Heart right ventricle (tissue), 16 donors: ENCODE measurements at regions not wholly inside any gene's neighbourhood (a gene's known extent, or its start where the extent isn't known, plus 50 kb on each side); places are given as distances from the start of the nearest gene placed in this dataset.

Experiments used
- ATAC-seq, 8 donors: fragments of 200-7000 bp; cut with Tn5 transposase; one replicate each; pipeline ENCODE4 v1.9.1; 2020; ENCODE audit warnings: mild to moderate bottlenecking in 8 of 8, moderate library complexity in 8 of 8, moderate number of reproducible peaks in 1 of 8
- DNase-seq, 2 donors: peaks; one replicate each; pipeline ENCODE4 v3.0.0-alpha.2; 2020
- H3K27ac ChIP-seq, 10 donors: fragments of 200-600 bp; sonication (generic) in 2 of 10; one replicate each; pipeline versions ENCODE4 v1.5.0 to v1.8.0; 2020 to 2022; ENCODE audit warnings: mild to moderate bottlenecking in 3 of 10
- H3K27me3 ChIP-seq, 7 donors: fragments of 200-600 bp; one replicate each; pipeline ENCODE4 v1.8.0; 2021 to 2022; ENCODE audit warnings: mild to moderate bottlenecking in 2 of 7
- H3K36me3 ChIP-seq, 9 donors: fragments of 200-600 bp; sonication (generic) in 1 of 9; one replicate each; pipeline versions ENCODE4 v1.5.0 to v1.8.0; 2020 to 2022; ENCODE audit warnings: mild to moderate bottlenecking in 2 of 9
- H3K4me1 ChIP-seq, 9 donors: fragments of 200-600 bp; sonication (generic) in 1 of 9; one replicate each; pipeline versions ENCODE4 v1.5.0 to v1.8.0; 2020 to 2022; ENCODE audit warnings: mild to moderate bottlenecking in 4 of 9
- H3K4me3 ChIP-seq, 10 donors: fragments of 200-600 bp; sonication (generic) in 2 of 10; one replicate each; pipeline versions ENCODE4 v1.5.0 to v1.8.0; 2020 to 2022; ENCODE audit warnings: mild to moderate bottlenecking in 7 of 10, moderate library complexity in 2 of 10
- H3K9me3 ChIP-seq, 11 donors: fragments of 200-600 bp in 10 of 11; sonication (generic) in 2 of 11; one replicate each; pipeline versions ENCODE4 v1.5.0 to v1.8.0; 2013 to 2022; ENCODE audit warnings: mild to moderate bottlenecking in 2 of 11, control low read depth in 1 of 11, moderate library complexity in 1 of 11
- WGBS, 2 donors: extraction: QIAGEN DNeasy Blood & Tissue Kit; methylation state at CpG; one replicate each; pipeline ENCODE4 v1.1.7; 2013; ENCODE audit warnings: inconsistent platforms in 1 of 2; 5-methylcytosine and 5-hydroxymethylcytosine counted together
- intact Hi-C, 10 donors: fragments of 100-400 bp; cut with DNase I; formaldehyde crosslinking; loops; one replicate each; pipeline versions ENCODE4 v1.11.1 to v1.14.2; 2022
- TF ChIP-seq, protein P1 (sequence below), 9 donors: fragments of 200-600 bp; sonication (generic) in 2 of 9; IDR thresholded peaks; one replicate each; pipeline versions ENCODE4 v1.5.0 to v1.8.0; 2021 to 2022; ENCODE audit warnings: antibody characterized with exemption in 9 of 9, mild to moderate bottlenecking in 5 of 9, moderate library complexity in 1 of 9
- donor health status: Arrhythmogenic right ventricular cardiomyopathy.
- donor health status: ischemic (EF 13 %, LVEDD 7.1; RV severe dilation, severe dysfunction).
- donor health status: healthy with polysubstance abuse.
- donor health status: DM: no; HTN: yes; CAD: no.
- donor health status: DM: no; HTN: no; CAD: no.
- donor health status: ischemic (EF 25% LVEDD 6.9; RV normal size, moderate dysfunction).
- donor health status: ischemic (EF 25% LVEDD 5.7; RV mildly dilated, moderate dysfunction).
- donor health status: healthy.
- donor health status: DM: yes; HTN: yes; CAD: no.
- donor health status: Ischemic cardiomyopathy.
- donor health status: ischemic (EF 35%, LVEDD 5.7; RV mildly dilated, moderate dysfunction).
- donor health status: nonischemic (EF 11% LVEDD 7.7; RV severe dilation, severe dysfunction).
- donor health status: DM: yes; HTN: yes; CAD: no.
- donor health status: PGD.
- donor health status: ischemic (EF 29% LVEDD 5.4; RV normal size, mild dysfunction).
- donor health status: nonischemic (EF 23%, LVEDD 6.1; RV moderate dilation, normal function).

DNA sequence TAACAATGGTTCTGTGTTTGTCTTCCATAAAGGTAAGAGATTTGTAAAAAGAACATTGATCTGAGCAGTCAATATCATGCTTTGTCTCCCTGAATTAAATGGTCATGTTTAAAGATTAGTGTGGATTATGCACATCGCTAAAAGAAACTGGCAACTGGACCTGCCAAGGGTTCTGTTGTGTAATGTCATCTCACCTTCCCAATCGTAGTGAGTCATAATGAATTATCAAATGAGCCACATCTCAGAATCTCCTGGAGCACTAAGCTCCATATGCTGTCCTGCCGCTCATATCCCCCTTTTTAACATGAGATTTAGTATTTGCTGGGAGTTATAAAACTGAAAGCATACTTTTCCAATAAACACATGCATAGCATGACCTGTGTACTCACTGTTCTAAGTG lies 187.0 kb upstream of the OPRM1 start:
- TF ChIP-seq, protein P1, sequence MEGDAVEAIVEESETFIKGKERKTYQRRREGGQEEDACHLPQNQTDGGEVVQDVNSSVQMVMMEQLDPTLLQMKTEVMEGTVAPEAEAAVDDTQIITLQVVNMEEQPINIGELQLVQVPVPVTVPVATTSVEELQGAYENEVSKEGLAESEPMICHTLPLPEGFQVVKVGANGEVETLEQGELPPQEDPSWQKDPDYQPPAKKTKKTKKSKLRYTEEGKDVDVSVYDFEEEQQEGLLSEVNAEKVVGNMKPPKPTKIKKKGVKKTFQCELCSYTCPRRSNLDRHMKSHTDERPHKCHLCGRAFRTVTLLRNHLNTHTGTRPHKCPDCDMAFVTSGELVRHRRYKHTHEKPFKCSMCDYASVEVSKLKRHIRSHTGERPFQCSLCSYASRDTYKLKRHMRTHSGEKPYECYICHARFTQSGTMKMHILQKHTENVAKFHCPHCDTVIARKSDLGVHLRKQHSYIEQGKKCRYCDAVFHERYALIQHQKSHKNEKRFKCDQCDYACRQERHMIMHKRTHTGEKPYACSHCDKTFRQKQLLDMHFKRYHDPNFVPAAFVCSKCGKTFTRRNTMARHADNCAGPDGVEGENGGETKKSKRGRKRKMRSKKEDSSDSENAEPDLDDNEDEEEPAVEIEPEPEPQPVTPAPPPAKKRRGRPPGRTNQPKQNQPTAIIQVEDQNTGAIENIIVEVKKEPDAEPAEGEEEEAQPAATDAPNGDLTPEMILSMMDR (IDR thresholded peaks at IDR 0.05), result no peak
- Histone ChIP-seq H3K27me3 (no peaks in the 10 kb centered on the region), H3K4me3 (no peak overlapping the region), H3K9me3 (peaks cover 0 to 6% (median 0%) of the 10 kb centered on the region in 11 donors), H3K27ac (no peak overlapping the region), H3K4me1 (no peaks in the 10 kb centered on the region), H3K36me3 (no peaks in the 10 kb centered on the region)
- ATAC-seq, result no peak
- WGBS, 2 donors, result 87 to 91% methylated on average over 3 of the region's 3 CpGs
- intact Hi-C loops, result no loop called here
- DNase-seq, result no peak

DNA sequence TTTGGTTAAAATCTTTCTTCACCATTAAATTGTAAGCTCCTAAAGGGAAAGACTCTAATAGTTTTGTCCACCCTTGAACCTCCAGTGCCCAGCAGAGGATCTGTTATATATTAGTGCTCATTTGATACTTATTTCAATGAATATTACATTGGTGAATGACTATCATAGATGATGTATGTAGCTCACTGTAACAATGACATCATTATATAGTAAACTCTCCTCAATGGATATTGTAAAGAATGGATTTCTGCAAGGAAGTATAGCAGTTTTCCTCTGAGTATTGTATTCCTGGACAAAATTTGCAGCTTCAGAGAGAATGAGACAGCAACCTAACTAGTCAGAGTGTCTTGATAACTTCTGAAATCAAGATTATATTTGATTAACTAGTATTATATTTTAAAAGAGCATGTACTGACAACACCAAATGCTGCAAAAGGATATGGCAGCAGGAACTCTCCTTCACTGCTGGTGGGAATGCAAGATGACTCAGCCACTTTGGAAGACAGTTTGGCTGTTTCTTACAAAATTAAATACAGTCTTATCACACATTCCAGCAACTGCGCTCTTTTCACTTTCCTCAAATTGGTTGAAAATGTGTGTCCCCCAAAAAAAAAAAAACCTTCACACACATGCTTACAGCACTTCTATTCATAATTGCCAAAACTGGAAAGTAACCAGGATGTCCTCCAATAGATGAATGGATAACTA lies 189.8 kb upstream of the OPRM1 start:
- intact Hi-C loops, result no loop called here
- TF ChIP-seq, protein P1 (IDR thresholded peaks at IDR 0.05), result no peak
- no peaks in the 10 kb centered on the region for H3K4me1 ChIP-seq
- H3K9me3 ChIP-seq, result no peaks in the 10 kb centered on the region
- no peaks in the 10 kb centered on the region for H3K36me3 ChIP-seq
- H3K27me3 ChIP-seq, result no peaks in the 10 kb centered on the region
- no peak overlapping the region for H3K4me3 ChIP-seq
- 45 to 59% methylated on average over 1 of the region's 1 CpG for WGBS, 2 donors
- H3K27ac ChIP-seq, result no peak overlapping the region
- no peak for ATAC-seq
- DNase-seq, result no peak

DNA sequence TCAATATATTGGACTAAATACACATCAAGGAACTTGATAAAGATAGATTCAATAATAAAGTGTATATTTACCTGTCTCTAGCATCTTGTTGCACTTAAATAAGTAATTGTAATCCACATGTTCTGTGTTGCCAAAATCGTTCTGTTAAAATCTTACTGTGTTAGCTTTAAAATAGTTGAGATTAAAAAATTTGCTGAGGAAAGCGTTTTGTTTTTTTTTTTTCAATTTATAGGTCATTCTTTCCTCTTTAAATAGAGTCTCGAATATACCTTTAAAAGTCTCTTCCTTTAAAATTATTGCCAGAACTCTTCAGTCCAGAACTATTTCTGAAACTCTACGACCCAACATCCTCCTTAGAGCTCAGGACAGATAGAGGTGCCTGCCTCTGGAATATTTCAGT lies 195.6 kb upstream of the OPRM1 start:
- ATAC-seq (no peak), DNase-seq (no peak)
- H3K27ac ChIP-seq, result no peak overlapping the region
- WGBS, 2 donors, result 70 to 73% methylated on average over 4 of the region's 4 CpGs
- H3K4me3 ChIP-seq, result no peak overlapping the region
- TF ChIP-seq, protein P1 (IDR thresholded peaks at IDR 0.05), result no peak
- intact Hi-C loops, result no loop called here
- no peaks in the 10 kb centered on the region for H3K9me3 ChIP-seq
- H3K27me3 ChIP-seq, result no peaks in the 10 kb centered on the region
- H3K36me3 ChIP-seq, result no peaks in the 10 kb centered on the region
- peaks cover 0 to 8% (median 0%) of the 10 kb centered on the region in 9 donors for H3K4me1 ChIP-seq

DNA sequence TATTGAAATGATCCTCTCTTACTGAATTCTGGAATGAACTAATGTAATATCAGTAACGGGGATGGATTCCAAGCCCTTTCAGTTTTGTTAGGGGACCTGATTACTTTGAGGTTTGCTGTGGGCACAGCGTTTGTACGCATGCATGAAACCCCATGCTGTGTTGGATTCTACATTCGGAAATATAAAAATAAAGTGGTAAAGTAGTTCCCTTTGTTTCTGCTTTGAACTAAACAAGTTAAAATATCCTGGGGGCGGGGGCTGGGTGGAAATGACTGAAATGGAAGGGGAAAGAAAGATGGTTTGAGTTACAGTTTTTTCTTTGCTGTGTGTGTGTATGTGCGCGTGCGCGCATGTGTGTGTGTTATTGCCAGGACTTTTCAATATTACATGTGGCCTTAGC lies 196.5 kb upstream of the OPRM1 start:
- Histone ChIP-seq H3K9me3 (no peaks in the 10 kb centered on the region), H3K27ac (no peak overlapping the region), H3K4me3 (no peak overlapping the region), H3K27me3 (no peaks in the 10 kb centered on the region), H3K36me3 (no peaks in the 10 kb centered on the region), H3K4me1 (peaks cover 0 to 8% (median 0%) of the 10 kb centered on the region in 9 donors)
- TF ChIP-seq, protein P1 (IDR thresholded peaks at IDR 0.05), result no peak
- no peak for ATAC-seq
- WGBS, 2 donors, result 83 to 91% methylated on average over 9 of the region's 9 CpGs
- intact Hi-C loops, result no loop called here
- no peak for DNase-seq
